HUES6 (cell line): ENCODE measurements at regions not wholly inside any gene's neighbourhood (a gene's known extent, or its start where the extent isn't known, plus 50 kb on each side); places are given as distances from the start of the nearest gene placed in this dataset.

Experiments
- H3K27ac ChIP-seq: 2 replicates; pipeline ENCODE4 v1.7.0; 2013; ENCODE audit warnings: low read depth, mild to moderate bottlenecking, low read length, inconsistent platforms
- H3K27me3 ChIP-seq: 2 replicates; pipeline ENCODE4 v1.6.1; 2013; ENCODE audit warnings: low read length; ENCODE audit not compliant: control insufficient read depth, insufficient read depth
- H3K36me3 ChIP-seq: 2 replicates; pipeline ENCODE4 v1.6.1; 2013; ENCODE audit warnings: low read length; ENCODE audit not compliant: control insufficient read depth, insufficient read depth
- H3K4me1 ChIP-seq: 2 replicates; pipeline ENCODE4 v1.6.1; 2013; ENCODE audit warnings: low read length; ENCODE audit not compliant: control insufficient read depth, insufficient read depth
- H3K4me3 ChIP-seq: 2 replicates; pipeline ENCODE4 v1.5.1; 2013; ENCODE audit warnings: low read depth, low read length
- H3K9ac ChIP-seq: one replicate; pipeline ENCODE4 v1.6.1; 2013; ENCODE audit warnings: mild to moderate bottlenecking, low read length
- H3K9me3 ChIP-seq: 2 replicates; pipeline ENCODE4 v1.6.1; 2013; ENCODE audit warnings: low read depth, low read length; ENCODE audit not compliant: control insufficient read depth, insufficient read depth

- Histone ChIP-seq H3K9me3 (0 out of 2 replicates have a peak, but pooled peaks cover 3% of the 10 kb centered on the region), H3K4me1 (no peaks in the 10 kb centered on the region), H3K9ac (no peak overlapping the region), H3K27me3 (no peaks in the 10 kb centered on the region), H3K4me3 (no peak overlapping the region), H3K27ac (no peak overlapping the region), H3K36me3 (no peaks in the 10 kb centered on the region)
Measured at GRCh38 chr18:56257205-56257604, 381.2 kb downstream of the TXNL1 start.

GRCh38 chr18:56256659-56257058 is 381.7 kb downstream of the TXNL1 start:
- Histone ChIP-seq H3K9me3 (0 out of 2 replicates have a peak, but pooled peaks cover 3% of the 10 kb centered on the region), H3K27ac (no peak overlapping the region), H3K36me3 (no peaks in the 10 kb centered on the region), H3K4me1 (no peaks in the 10 kb centered on the region), H3K4me3 (no peak overlapping the region), H3K27me3 (no peaks in the 10 kb centered on the region), H3K9ac (no peak overlapping the region)

GRCh38 chr18:56255381-56255780 is 383.0 kb downstream of the TXNL1 start:
- no peaks in the 10 kb centered on the region for H3K36me3 ChIP-seq
- H3K27me3 ChIP-seq, result no peaks in the 10 kb centered on the region
- H3K4me1 ChIP-seq, result no peaks in the 10 kb centered on the region
- H3K9me3 ChIP-seq, result 0 out of 2 replicates have a peak, but pooled peaks cover 3% of the 10 kb centered on the region
- no peak overlapping the region for H3K27ac ChIP-seq
- H3K9ac ChIP-seq, result no peak overlapping the region
- H3K4me3 ChIP-seq, result no peak overlapping the region

GRCh38 chr18:56252456-56252855 is 385.9 kb downstream of the TXNL1 start:
- Histone ChIP-seq H3K4me1 (no peaks in the 10 kb centered on the region), H3K27ac (no peak overlapping the region), H3K9me3 (0 out of 2 replicates have a peak, but pooled peaks cover 3% of the 10 kb centered on the region)

GRCh38 chr18:56248610-56249235 is 389.7 kb downstream of the TXNL1 start:
- Histone ChIP-seq H3K9ac (no peak overlapping the region), H3K4me1 (no peaks in the 10 kb centered on the region), H3K4me3 (no peak overlapping the region), H3K9me3 (peaks cover 4% of the 10 kb centered on the region; the same call in 1 of the 2 replicates), H3K27me3 (no peaks in the 10 kb centered on the region), H3K36me3 (no peaks in the 10 kb centered on the region), H3K27ac (no peak overlapping the region)

More at GRCh38 chr18:56252456-56252855, 385.9 kb downstream of the TXNL1 start:
- H3K9ac ChIP-seq, result no peak overlapping the region
- no peaks in the 10 kb centered on the region for H3K36me3 ChIP-seq
- H3K4me3 ChIP-seq, result no peak overlapping the region
- no peaks in the 10 kb centered on the region for H3K27me3 ChIP-seq

GRCh38 chr18:56246916-56247315 is 391.5 kb downstream of the TXNL1 start:
- H3K27ac ChIP-seq, result no peak overlapping the region
- no peak overlapping the region for H3K9ac ChIP-seq
- H3K4me3 ChIP-seq, result no peak overlapping the region
- no peaks in the 10 kb centered on the region for H3K27me3 ChIP-seq
- H3K4me1 ChIP-seq, result no peaks in the 10 kb centered on the region
- H3K36me3 ChIP-seq, result no peaks in the 10 kb centered on the region
- peaks cover 4% of the 10 kb centered on the region; the same call in 1 of the 2 replicates for H3K9me3 ChIP-seq

- no peak overlapping the region for H3K27ac ChIP-seq
Measured at GRCh38 chr18:56245866-56246580, 392.4 kb downstream of the TXNL1 start.

GRCh38 chr18:56240405-56240804 is 398.0 kb downstream of the TXNL1 start:
- no peaks in the 10 kb centered on the region for H3K4me1 ChIP-seq
- no peaks in the 10 kb centered on the region for H3K27me3 ChIP-seq
- no peak overlapping the region for H3K9ac ChIP-seq
- peaks cover 4% of the 10 kb centered on the region; the same call in 1 of the 2 replicates for H3K9me3 ChIP-seq
- no peak overlapping the region for H3K27ac ChIP-seq
- no peaks in the 10 kb centered on the region for H3K36me3 ChIP-seq
- no peak overlapping the region for H3K4me3 ChIP-seq

More at GRCh38 chr18:56245866-56246580, 392.4 kb downstream of the TXNL1 start:
- Histone ChIP-seq H3K9me3 (peaks cover 4% of the 10 kb centered on the region; the same call in 1 of the 2 replicates), H3K4me1 (no peaks in the 10 kb centered on the region), H3K27me3 (no peaks in the 10 kb centered on the region), H3K36me3 (no peaks in the 10 kb centered on the region), H3K4me3 (no peak overlapping the region), H3K9ac (no peak overlapping the region)

- Histone ChIP-seq H3K4me1 (no peaks in the 10 kb centered on the region), H3K4me3 (no peak overlapping the region), H3K27me3 (no peaks in the 10 kb centered on the region), H3K27ac (no peak overlapping the region), H3K9me3 (no peaks in the 10 kb centered on the region), H3K9ac (no peak overlapping the region), H3K36me3 (no peaks in the 10 kb centered on the region)
Measured at GRCh38 chr18:56238576-56238975, 399.8 kb downstream of the TXNL1 start.

GRCh38 chr18:56235481-56236013 is 402.8 kb downstream of the TXNL1 start:
- Histone ChIP-seq H3K27me3 (no peaks in the 10 kb centered on the region), H3K36me3 (no peaks in the 10 kb centered on the region), H3K9me3 (peaks cover 4% of the 10 kb centered on the region; the same call in 1 of the 2 replicates), H3K4me3 (no peak overlapping the region), H3K9ac (no peak overlapping the region), H3K27ac (no peak overlapping the region), H3K4me1 (no peaks in the 10 kb centered on the region)

GRCh38 chr18:56235071-56235470 is 403.3 kb downstream of the TXNL1 start:
- Histone ChIP-seq H3K36me3 (no peaks in the 10 kb centered on the region), H3K9me3 (peaks cover 5% of the 10 kb centered on the region; the same call in 1 of the 2 replicates), H3K27ac (no peak overlapping the region), H3K4me3 (no peak overlapping the region), H3K9ac (no peak overlapping the region), H3K4me1 (no peaks in the 10 kb centered on the region), H3K27me3 (no peaks in the 10 kb centered on the region)
